Endothelial cell of umbilical vein (primary cell): ENCODE measurements at regions not wholly inside any gene's neighbourhood (a gene's known extent, or its start where the extent isn't known, plus 50 kb on each side); places are given as distances from the start of the nearest gene placed in this dataset.

Experiments used
- BruUV-seq: library from RNA; stranded (reverse); fragments of 400-500 nt; replicated peaks from 2 replicates; lab custom pipeline; 2021; lab: Mats Ljungman, UMichigan
- CTCF ChIA-PET: fragments of 300-600, 350-600 bp; sonication (Branson Sonifier 250); formaldehyde crosslinking; loops from one replicate; lab custom pipeline; 2021; ENCODE audit warnings: antibody characterized with exemption, inconsistent platforms; lab: Charles Lee
- POLR2A ChIA-PET: fragments of 300-600, 350-600 bp; sonication (Branson Sonifier 250); formaldehyde crosslinking; loops from one replicate; lab custom pipeline; 2021; ENCODE audit warnings: antibody characterized with exemption, inconsistent platforms; lab: Charles Lee
- DNase-seq: peaks from one replicate; pipeline ENCODE4 v3.0.0-alpha.2; 2011; ENCODE audit warnings: low read depth, low spot score
- FAIRE-seq: peaks from 2 replicates; lab custom pipeline; 2011; peaks lifted over from hg19 to GRCh38; lab: Jason Lieb, UNC
- H2AFZ ChIP-seq: 2 replicates; pipeline ENCODE4 v1.6.0; 2012; ENCODE audit warnings: low read depth, low read length, control low read depth, inconsistent platforms
- H3K27ac ChIP-seq: 2 replicates; pipeline ENCODE4 v1.5.1; 2011; ENCODE audit warnings: low read depth, mild to moderate bottlenecking, control low read depth, low read length, moderate library complexity; ENCODE audit not compliant: insufficient read depth
- H3K27me3 ChIP-seq, 2 experiments: 2 replicates each; pipeline versions ENCODE4 v1.6.0 to v1.6.1; 2011; ENCODE audit warnings: low read length in 2 of 2, mixed read lengths in 1 of 2; ENCODE audit not compliant: control insufficient read depth in 2 of 2, insufficient read depth in 2 of 2
- H3K36me3 ChIP-seq, 2 experiments: 2 replicates in 1 of 2; 3 replicates in 1 of 2; pipeline ENCODE4 v1.5.1; 2011; ENCODE audit warnings: low read length in 2 of 2, mild to moderate bottlenecking in 1 of 2, moderate library complexity in 1 of 2; ENCODE audit not compliant: control insufficient read depth in 2 of 2, insufficient read depth in 2 of 2; ENCODE audit errors: extremely low read depth in 1 of 2
- H3K4me1 ChIP-seq: 3 replicates; pipeline ENCODE4 v1.5.1; 2011; ENCODE audit warnings: mild to moderate bottlenecking, low read length; ENCODE audit not compliant: control insufficient read depth, insufficient read depth; ENCODE audit errors: extremely low read depth
- H3K4me2 ChIP-seq: 2 replicates; pipeline ENCODE4 v1.6.1; 2011; ENCODE audit warnings: low read length, control low read depth, mixed read lengths; ENCODE audit not compliant: insufficient read depth
- H3K4me3 ChIP-seq, 3 experiments: fragments of 200-600 bp in 1 of 3; sonication (generic), shearing (Covaris generic) in 1 of 3; replicated peaks in 1 of 3; 2 replicates each; pipeline ENCODE4 v1.5.1; 2011 to 2016; ENCODE audit warnings: control low read depth in 3 of 3, low read length in 3 of 3, mild to moderate bottlenecking in 2 of 3, inconsistent platforms in 1 of 3, low read depth in 1 of 3, moderate library complexity in 1 of 3; ENCODE audit not compliant: insufficient read depth in 1 of 3
- H3K79me2 ChIP-seq: 2 replicates; pipeline ENCODE4 v1.6.0; 2012; ENCODE audit warnings: low read length, inconsistent platforms; ENCODE audit not compliant: control insufficient read depth, insufficient read depth
- H3K9ac ChIP-seq: replicated peaks from 2 replicates; pipeline ENCODE3; 2011; ENCODE audit warnings: low read length, control low read depth; ENCODE audit not compliant: insufficient read depth; ENCODE audit errors: extremely low read depth
- H3K9me1 ChIP-seq: replicated peaks from 3 replicates; pipeline ENCODE4 v1.6.0; 2011; ENCODE audit warnings: mild to moderate bottlenecking, low read length; ENCODE audit not compliant: control insufficient read depth, insufficient read depth; ENCODE audit errors: extremely low read depth
- H3K9me3 ChIP-seq: replicated peaks from 2 replicates; pipeline ENCODE4 v1.5.1; 2012; ENCODE audit warnings: low read length, inconsistent platforms; ENCODE audit not compliant: control insufficient read depth, insufficient read depth
- H4K20me1 ChIP-seq: replicated peaks from 2 replicates; pipeline ENCODE3; 2011; ENCODE audit warnings: mild to moderate bottlenecking, low read length; ENCODE audit not compliant: control insufficient read depth, insufficient read depth; ENCODE audit errors: extremely low read depth
- CTCF ChIP-seq, 2 donors: IDR thresholded peaks; 1 replicate in 1 of 2; 2 replicates in 1 of 2; pipeline ENCODE4 v1.5.1; 2011; ENCODE audit warnings: low read length in 2 of 2, mild to moderate bottlenecking in 2 of 2, moderate library complexity in 2 of 2, control low read depth in 1 of 2, inconsistent platforms in 1 of 2, low read depth in 1 of 2; ENCODE audit not compliant: insufficient read depth in 1 of 2; ENCODE audit errors: extremely low read depth in 1 of 2
- EZH2 ChIP-seq: IDR thresholded peaks from 2 replicates; pipeline ENCODE4 v1.6.1; 2012; ENCODE audit warnings: borderline replicate concordance, low read depth, mild to moderate bottlenecking, moderate library complexity, low read length, inconsistent platforms; ENCODE audit not compliant: severe bottlenecking
- FOS ChIP-seq: IDR thresholded peaks from 2 replicates; pipeline ENCODE4 v1.6.1; 2011; ENCODE audit warnings: mild to moderate bottlenecking, low read length, moderate library complexity, borderline replicate concordance; ENCODE audit not compliant: insufficient read depth
- GATA2 ChIP-seq: IDR thresholded peaks from 2 replicates; pipeline ENCODE4 v1.7.0; 2011; ENCODE audit warnings: low read depth, mild to moderate bottlenecking, moderate library complexity, mixed read lengths, low read length; ENCODE audit not compliant: insufficient read length, insufficient read depth
- JUN ChIP-seq: IDR thresholded peaks from 2 replicates; pipeline ENCODE4 v1.6.1; 2011; ENCODE audit warnings: borderline replicate concordance, low read depth; ENCODE audit not compliant: insufficient read length, insufficient read depth
- MAX ChIP-seq: IDR thresholded peaks from 2 replicates; pipeline ENCODE4 v1.6.1; 2011; ENCODE audit not compliant: insufficient read depth, insufficient read length
- MYC ChIP-seq: IDR thresholded peaks from one replicate; pipeline ENCODE4 v1.6.1; 2011; ENCODE audit warnings: mild to moderate bottlenecking, low read depth, low read length
- dilution Hi-C: fragments of 300-500 bp; cut with MboI; formaldehyde crosslinking; loops from one replicate; pipeline ENCODE4 v1.15.0; 2019; ENCODE audit warnings: low sequenced_read_pairs; ENCODE audit not compliant: extremely low pct_ligation_motif_present
- intact Hi-C: fragments of 100-400 bp; cut with micrococcal nuclease; formaldehyde crosslinking; loops from one replicate; pipeline ENCODE4 v1.10.0; 2022

- no peak overlapping the region for H2AFZ ChIP-seq
- no peaks in the 10 kb centered on the region for H3K9me3 ChIP-seq
- DNase-seq (no peak), FAIRE-seq (no peak)
- no peak overlapping the region for H3K4me3 ChIP-seq
- intact Hi-C loops (no loop called here), dilution Hi-C loops (no loop called here)
- no peak for TF ChIP-seq MYC
- TF ChIP-seq GATA2, result no peak
- TF ChIP-seq EZH2, result no peak
- no peak for TF ChIP-seq CTCF (IDR thresholded peaks at IDR 0.05; ENCODE audit: extremely low read depth in 1 of 2, insufficient read depth in 1 of 2, low read depth in 1 of 2, low read length in 2 of 2)
- TF ChIP-seq FOS, result no peak
- TF ChIP-seq MAX, result no peak
- TF ChIP-seq JUN, result no peak
- H3K36me3 ChIP-seq, result no peaks in the 10 kb centered on the region
- no peaks in the 10 kb centered on the region for H3K4me1 ChIP-seq
- no peak overlapping the region for H3K9ac ChIP-seq
- BruUV-seq, result no TSS peak
- no peak overlapping the region for H3K27ac ChIP-seq
- no peak overlapping the region for H3K4me2 ChIP-seq
- POLR2A ChIA-PET, result no interaction called here
- CTCF ChIA-PET, result interaction anchor here (0.6 to 0.8 kb wide), 2 partner anchors 9 to 477 kb away, joined by 3 read pairs; no protein-coding TSS in a partner anchor
- no peaks in the 10 kb centered on the region for H3K79me2 ChIP-seq
- H3K9me1 ChIP-seq, result no peaks in the 10 kb centered on the region
- no peaks in the 10 kb centered on the region for H4K20me1 ChIP-seq
- no peaks in the 10 kb centered on the region for H3K27me3 ChIP-seq
Observed at GRCh38 chr15:79376383-79376782, 55.8 kb upstream of the MINAR1 start.
